Loucy (cell line): ENCODE measurements at regions not wholly inside any gene's neighbourhood (a gene's known extent, or its start where the extent isn't known, plus 50 kb on each side); places are given as distances from the start of the nearest gene placed in this dataset.

Source experiments
- EZH2phosphoT487 ChIP-seq: fragments of 200-600 bp; IDR thresholded peaks from 2 replicates; pipeline ENCODE4 v1.6.1; 2018; ENCODE audit warnings: antibody characterized with exemption, mild to moderate bottlenecking, moderate library complexity, borderline replicate concordance
- TF ChIP-seq, protein P1 (sequence below): fragments of 200-600 bp; sonication (generic); conservative IDR thresholded peaks from 2 replicates; pipeline ENCODE4 v1.5.1; 2014; ENCODE audit warnings: mild to moderate bottlenecking, antibody characterized with exemption, low read length

DNA sequence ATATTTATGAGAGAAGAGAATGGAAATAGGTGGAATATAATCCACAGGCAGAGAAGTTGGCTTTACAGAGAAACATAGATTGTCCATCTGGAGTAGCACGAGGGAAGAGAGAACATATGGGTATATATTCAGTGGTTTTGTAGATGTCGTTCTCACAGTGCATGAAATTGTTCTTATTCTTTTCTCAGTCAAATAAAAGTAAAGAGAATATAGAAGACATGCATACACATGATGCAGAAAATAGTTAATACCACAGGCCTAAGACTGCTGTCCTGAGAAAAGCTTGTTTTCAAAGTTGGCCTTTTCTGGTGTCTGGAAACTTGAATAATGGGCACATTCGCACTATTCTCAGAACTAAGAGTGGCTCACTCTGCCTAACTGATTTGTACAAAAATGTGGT lies 378.1 kb downstream of the GABRG1 start:
- TF ChIP-seq, protein P1, sequence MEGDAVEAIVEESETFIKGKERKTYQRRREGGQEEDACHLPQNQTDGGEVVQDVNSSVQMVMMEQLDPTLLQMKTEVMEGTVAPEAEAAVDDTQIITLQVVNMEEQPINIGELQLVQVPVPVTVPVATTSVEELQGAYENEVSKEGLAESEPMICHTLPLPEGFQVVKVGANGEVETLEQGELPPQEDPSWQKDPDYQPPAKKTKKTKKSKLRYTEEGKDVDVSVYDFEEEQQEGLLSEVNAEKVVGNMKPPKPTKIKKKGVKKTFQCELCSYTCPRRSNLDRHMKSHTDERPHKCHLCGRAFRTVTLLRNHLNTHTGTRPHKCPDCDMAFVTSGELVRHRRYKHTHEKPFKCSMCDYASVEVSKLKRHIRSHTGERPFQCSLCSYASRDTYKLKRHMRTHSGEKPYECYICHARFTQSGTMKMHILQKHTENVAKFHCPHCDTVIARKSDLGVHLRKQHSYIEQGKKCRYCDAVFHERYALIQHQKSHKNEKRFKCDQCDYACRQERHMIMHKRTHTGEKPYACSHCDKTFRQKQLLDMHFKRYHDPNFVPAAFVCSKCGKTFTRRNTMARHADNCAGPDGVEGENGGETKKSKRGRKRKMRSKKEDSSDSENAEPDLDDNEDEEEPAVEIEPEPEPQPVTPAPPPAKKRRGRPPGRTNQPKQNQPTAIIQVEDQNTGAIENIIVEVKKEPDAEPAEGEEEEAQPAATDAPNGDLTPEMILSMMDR: no peak
- TF ChIP-seq EZH2phosphoT487: no peak
